ENCODE measurements at regions not wholly inside any gene's neighbourhood (a gene's known extent, or its start where the extent isn't known, plus 50 kb on each side); places are given as distances from the start of the nearest gene placed in this dataset.

GRCh38 chr9:22582221-22582620, 135.6 kb downstream of the DMRTA1 start:
- no peaks in the 10 kb centered on the region for H3K9me3 ChIP-seq (ENCODE audit: control insufficient read depth, insufficient read depth, low read depth, low read length)
- H3K4me3 ChIP-seq (ENCODE audit: low read depth, low read length): no peak overlapping the region
- H3K4me1 ChIP-seq (ENCODE audit: control insufficient read depth, insufficient read depth, low read length): no peaks in the 10 kb centered on the region
- ChIA-PET CTCF (no interaction called here), POLR2A (no interaction called here)
- H3K36me3 ChIP-seq (ENCODE audit: control insufficient read depth in 2 of 2, insufficient read depth in 1 of 2, low read length in 2 of 2): no peaks in the 10 kb centered on the region
- no peak for TF ChIP-seq ZNF704 (tag by site-specific recombination; IDR thresholded peaks at IDR 0.05)
- no peak for TF ChIP-seq ZNF623 (tag by site-specific recombination; IDR thresholded peaks at IDR 0.05)
- no peak for TF ChIP-seq KLF10 (tag by site-specific recombination; IDR thresholded peaks at IDR 0.05)
- no peak for TF ChIP-seq ZBTB7A (tag by site-specific recombination; IDR thresholded peaks at IDR 0.05; ENCODE audit: low read depth)
- TF ChIP-seq ZNF544 (tag by site-specific recombination; IDR thresholded peaks at IDR 0.05): no peak
- no peak for TF ChIP-seq HIC1 (tag by site-specific recombination; IDR thresholded peaks at IDR 0.05)
- TF ChIP-seq SCRT2 (tag by site-specific recombination; IDR thresholded peaks at IDR 0.05): no peak
- no peak for TF ChIP-seq ZNF391 (tag by site-specific recombination; IDR thresholded peaks at IDR 0.05; ENCODE audit: borderline replicate concordance, low read depth)
- TF ChIP-seq, protein P1, sequence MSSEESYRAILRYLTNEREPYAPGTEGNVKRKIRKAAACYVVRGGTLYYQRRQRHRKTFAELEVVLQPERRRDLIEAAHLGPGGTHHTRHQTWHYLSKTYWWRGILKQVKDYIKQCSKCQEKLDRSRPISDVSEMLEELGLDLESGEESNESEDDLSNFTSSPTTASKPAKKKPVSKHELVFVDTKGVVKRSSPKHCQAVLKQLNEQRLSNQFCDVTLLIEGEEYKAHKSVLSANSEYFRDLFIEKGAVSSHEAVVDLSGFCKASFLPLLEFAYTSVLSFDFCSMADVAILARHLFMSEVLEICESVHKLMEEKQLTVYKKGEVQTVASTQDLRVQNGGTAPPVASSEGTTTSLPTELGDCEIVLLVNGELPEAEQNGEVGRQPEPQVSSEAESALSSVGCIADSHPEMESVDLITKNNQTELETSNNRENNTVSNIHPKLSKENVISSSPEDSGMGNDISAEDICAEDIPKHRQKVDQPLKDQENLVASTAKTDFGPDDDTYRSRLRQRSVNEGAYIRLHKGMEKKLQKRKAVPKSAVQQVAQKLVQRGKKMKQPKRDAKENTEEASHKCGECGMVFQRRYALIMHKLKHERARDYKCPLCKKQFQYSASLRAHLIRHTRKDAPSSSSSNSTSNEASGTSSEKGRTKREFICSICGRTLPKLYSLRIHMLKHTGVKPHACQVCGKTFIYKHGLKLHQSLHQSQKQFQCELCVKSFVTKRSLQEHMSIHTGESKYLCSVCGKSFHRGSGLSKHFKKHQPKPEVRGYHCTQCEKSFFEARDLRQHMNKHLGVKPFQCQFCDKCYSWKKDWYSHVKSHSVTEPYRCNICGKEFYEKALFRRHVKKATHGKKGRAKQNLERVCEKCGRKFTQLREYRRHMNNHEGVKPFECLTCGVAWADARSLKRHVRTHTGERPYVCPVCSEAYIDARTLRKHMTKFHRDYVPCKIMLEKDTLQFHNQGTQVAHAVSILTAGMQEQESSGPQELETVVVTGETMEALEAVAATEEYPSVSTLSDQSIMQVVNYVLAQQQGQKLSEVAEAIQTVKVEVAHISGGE (tag by site-specific recombination; conservative IDR thresholded peaks at IDR 0.05; ENCODE audit: low read depth): no peak
- no peak for TF ChIP-seq ZNF274 (IDR thresholded peaks at IDR 0.05; ENCODE audit: low read length)
- no peak for TF ChIP-seq ZNF274 (tag by site-specific recombination; IDR thresholded peaks at IDR 0.05; ENCODE audit: borderline replicate concordance)
- TF ChIP-seq ZNF521 (tag by site-specific recombination; IDR thresholded peaks at IDR 0.05): no peak
- TF ChIP-seq ZNF785 (tag by site-specific recombination; IDR thresholded peaks at IDR 0.05): no peak
- no peak for TF ChIP-seq ZNF48 (tag by site-specific recombination; IDR thresholded peaks at IDR 0.05)
- TF ChIP-seq ZNF140 (tag by site-specific recombination; IDR thresholded peaks at IDR 0.05): no peak
- TF ChIP-seq ZNF791 (tag by site-specific recombination; IDR thresholded peaks at IDR 0.05): no peak
- TF ChIP-seq YY1 (tag by site-specific recombination; IDR thresholded peaks at IDR 0.05): no peak
- no peak overlapping the region for H3K27ac ChIP-seq (ENCODE audit: extremely low read depth, low read depth, low read length)

DNA sequence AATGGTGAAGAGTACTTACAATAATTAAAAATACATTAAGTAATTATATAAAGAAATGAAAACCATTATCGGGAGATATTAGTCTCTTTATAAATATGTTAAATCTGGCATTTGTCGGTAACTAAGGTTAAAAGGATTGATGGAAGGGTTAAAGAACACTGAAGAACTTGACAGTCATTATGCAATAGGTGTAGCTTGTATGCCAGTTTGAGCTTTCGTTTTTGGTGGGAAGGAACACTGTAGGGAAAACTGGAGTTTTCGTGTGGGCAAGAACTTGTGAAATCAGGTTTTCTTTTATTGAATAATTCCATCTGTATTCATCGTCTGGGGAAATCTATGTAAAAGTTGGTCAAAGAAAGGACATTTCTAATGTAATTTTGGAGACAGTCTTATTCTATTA, 142.3 kb downstream of the DMRTA1 start:
- no peak for TF ChIP-seq ZNF169 (tag by site-specific recombination; IDR thresholded peaks at IDR 0.05)
- Histone ChIP-seq H3K36me3 (ENCODE audit: control insufficient read depth in 2 of 2, insufficient read depth in 1 of 2, low read length in 2 of 2) (no peaks in the 10 kb centered on the region), H3K4me3 (ENCODE audit: low read depth, low read length) (no peak overlapping the region), H3K9me3 (ENCODE audit: control insufficient read depth, insufficient read depth, low read depth, low read length) (no peaks in the 10 kb centered on the region), H3K27ac (ENCODE audit: extremely low read depth, low read depth, low read length) (no peak overlapping the region), H3K4me1 (ENCODE audit: control insufficient read depth, insufficient read depth, low read length) (no peaks in the 10 kb centered on the region)
- ChIA-PET CTCF (interaction anchor here (0.7 kb wide), 1 partner anchor 953 kb away, joined by 5 read pairs; no protein-coding TSS in a partner anchor), POLR2A (no interaction called here)
